ENCODE measurements at regions not wholly inside any gene's neighbourhood (a gene's known extent, or its start where the extent isn't known, plus 50 kb on each side); places are given as distances from the start of the nearest gene placed in this dataset.

GRCh38 chr10:10845826-10846503, 171.7 kb upstream of the CELF2 start:
- DNase-seq (ENCODE audit: low read depth in 2 of 3, low spot score in 1 of 3) = no peak

GRCh38 chr10:10846504-10846900, 171.2 kb upstream of the CELF2 start:
- DNase-seq (ENCODE audit: low read depth in 2 of 3, low spot score in 1 of 3) = no peak

GRCh38 chr10:10847387-10847786, 170.3 kb upstream of the CELF2 start:
- DNase-seq (ENCODE audit: low read depth in 2 of 3, low spot score in 1 of 3) = no peak

DNA sequence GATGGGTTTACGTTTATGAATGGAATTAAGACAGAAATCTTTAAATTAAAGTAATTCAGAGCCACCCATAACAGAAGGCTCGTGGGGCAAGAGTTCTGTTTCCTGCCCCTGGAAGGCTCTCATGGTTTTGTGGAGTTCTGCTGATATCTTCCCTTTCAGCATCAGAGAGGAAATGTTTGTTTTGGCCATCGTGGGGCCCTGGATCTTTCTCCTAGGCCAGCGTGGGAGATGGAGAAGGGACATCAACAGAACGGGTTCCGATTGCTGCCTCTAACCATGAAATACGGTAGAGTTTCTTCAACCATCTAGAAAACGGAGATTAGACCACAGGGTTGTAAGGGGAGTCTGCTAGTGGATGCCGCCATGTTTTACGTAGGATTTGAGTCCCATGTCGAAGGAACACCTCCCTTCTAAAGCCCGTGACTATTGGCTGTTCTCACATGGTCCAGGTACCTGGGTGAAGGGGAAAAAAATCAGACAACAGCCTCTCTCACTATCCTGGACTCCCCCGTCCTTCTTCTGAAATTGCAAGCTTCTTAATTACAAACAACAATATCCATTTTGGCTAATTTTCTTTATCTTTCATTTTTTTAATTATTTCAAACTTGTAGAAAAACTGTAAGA, 169.1 kb upstream of the CELF2 start:
- no peak for DNase-seq (ENCODE audit: low read depth in 2 of 3, low spot score in 1 of 3)

GRCh38 chr10:10849306-10849705, 168.4 kb upstream of the CELF2 start:
- DNase-seq (ENCODE audit: low read depth in 2 of 3, low spot score in 1 of 3) = no peak

DNA sequence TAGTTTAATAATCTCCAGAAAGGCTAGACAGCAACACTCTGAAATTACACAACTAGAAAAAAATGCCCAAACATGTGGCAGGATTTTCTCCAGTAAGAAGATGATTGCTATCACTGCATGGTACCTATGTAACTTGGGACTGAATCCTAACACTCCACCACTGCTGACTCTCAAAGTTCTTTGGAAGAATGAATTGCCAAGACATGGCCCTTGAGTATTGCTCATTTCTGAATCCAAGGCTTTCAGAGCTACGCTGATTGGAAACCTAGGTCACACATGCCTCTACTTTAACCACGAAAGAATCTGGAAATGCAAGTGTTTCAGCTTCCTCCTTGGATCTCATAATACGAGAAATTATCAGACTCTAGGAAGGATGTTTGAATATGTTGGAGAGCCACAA, 167.5 kb upstream of the CELF2 start:
- no peak for DNase-seq (ENCODE audit: low read depth in 2 of 3, low spot score in 1 of 3)

DNA sequence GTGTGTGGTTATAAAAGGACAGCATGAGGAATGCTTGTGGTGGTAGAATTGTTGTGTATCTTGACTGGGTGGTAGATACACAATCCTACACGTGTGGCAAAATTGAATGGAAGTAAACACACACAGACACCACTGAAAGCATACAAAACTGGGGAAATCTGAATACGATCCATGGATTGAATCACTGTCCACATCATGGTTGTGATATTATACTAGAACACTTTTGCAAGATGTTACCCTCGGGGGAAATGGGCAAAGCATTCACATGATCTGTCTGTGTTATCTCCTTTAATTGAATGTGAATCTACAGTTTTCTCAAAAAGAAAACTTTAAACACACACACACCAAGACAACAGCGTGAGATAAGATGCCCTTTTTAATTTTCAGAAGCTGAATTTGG, 165.2 kb upstream of the CELF2 start:
- DNase-seq (ENCODE audit: low read depth in 2 of 3, low spot score in 1 of 3) = no peak

DNA sequence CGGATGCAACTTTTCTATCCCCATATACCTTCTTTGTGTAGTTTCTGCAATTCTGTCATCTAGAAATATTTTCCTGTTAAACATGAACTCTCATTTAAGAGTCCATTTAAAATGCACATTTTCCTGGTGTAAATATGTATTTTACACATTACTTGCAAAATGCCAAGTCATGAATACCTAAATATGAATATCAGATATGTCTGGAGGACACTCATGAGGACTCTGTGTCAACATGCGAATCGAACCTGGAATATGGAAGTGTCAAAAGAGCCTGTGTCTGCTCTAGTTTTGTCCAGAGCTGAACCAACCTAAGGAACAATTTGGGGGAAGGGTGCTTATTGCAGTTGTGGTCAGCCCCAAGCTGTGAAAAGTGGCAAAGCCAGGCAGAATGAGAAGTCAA, 163.7 kb upstream of the CELF2 start:
- no peak for DNase-seq (ENCODE audit: low read depth in 2 of 3, low spot score in 1 of 3)

DNA sequence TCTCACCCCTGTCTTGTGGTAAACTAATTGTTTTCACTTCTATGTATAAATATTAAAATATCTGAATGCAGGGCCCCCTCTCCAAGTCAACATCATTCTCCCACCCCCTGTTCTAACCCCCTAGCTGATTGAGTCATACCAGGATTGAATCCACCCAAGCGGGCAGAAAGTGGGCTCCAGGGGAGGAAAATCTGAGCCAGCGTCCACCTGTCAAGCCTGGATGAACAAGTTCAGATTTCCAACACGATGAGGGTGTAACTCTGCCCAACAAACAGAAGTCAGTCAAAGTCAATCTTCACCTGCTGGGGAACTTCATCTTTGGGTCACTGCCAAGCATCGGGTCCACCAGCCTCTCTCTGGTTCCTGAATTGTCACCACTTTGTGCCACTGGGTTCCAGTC, 162.9 kb upstream of the CELF2 start:
- no peak for DNase-seq (ENCODE audit: low read depth in 2 of 3, low spot score in 1 of 3)

- DNase-seq (ENCODE audit: low read depth in 2 of 3, low spot score in 1 of 3) = no peak
Observed at GRCh38 chr10:10855151-10855581, 162.5 kb upstream of the CELF2 start.

GRCh38 chr10:10860455-10860976, 157.2 kb upstream of the CELF2 start:
- no peak for DNase-seq (ENCODE audit: low read depth in 2 of 3, low spot score in 1 of 3)

DNA sequence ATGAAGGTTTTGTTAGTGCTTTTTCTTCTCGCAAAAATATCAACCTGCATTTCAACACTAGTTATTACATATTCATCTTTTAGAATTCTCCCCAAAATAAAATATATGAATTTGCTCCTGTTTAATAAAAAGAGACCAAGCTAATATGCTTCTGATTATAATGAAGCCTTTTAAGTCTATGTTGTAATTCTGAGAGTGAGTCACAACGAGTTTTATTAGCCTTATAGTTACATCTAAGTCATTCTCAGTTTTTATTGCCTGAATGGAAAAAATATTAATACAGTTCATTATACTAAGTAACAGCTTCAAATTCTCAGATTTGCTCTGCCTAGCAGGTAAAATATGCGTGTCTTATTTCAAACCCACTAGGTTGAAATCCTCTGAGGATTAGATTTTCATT, 152.4 kb upstream of the CELF2 start:
- no peak for DNase-seq (ENCODE audit: low read depth in 2 of 3, low spot score in 1 of 3)

- DNase-seq (ENCODE audit: low read depth in 2 of 3, low spot score in 1 of 3) = no peak
Observed at GRCh38 chr10:10865913-10866312, 151.8 kb upstream of the CELF2 start.

DNA sequence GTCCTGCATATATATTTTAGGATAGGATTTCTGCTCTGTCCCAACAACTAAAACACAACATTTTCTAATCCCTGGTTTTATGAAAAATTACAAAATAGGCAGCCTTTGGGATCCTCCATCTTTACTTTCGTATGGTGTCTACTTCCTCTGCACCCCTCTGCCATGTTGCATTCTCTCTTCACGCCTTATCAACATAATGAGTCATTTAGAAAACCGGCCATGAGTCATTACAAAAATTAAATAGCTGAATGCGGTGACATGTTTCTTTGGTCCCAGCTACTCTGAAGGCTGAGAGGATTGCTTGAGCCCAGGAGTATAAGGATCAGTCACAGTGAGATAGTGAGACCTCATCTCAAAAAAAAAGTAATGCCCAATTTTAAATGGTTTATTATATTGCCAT, 148.1 kb upstream of the CELF2 start:
- DNase-seq (ENCODE audit: low read depth in 2 of 3, low spot score in 1 of 3) = no peak

DNA sequence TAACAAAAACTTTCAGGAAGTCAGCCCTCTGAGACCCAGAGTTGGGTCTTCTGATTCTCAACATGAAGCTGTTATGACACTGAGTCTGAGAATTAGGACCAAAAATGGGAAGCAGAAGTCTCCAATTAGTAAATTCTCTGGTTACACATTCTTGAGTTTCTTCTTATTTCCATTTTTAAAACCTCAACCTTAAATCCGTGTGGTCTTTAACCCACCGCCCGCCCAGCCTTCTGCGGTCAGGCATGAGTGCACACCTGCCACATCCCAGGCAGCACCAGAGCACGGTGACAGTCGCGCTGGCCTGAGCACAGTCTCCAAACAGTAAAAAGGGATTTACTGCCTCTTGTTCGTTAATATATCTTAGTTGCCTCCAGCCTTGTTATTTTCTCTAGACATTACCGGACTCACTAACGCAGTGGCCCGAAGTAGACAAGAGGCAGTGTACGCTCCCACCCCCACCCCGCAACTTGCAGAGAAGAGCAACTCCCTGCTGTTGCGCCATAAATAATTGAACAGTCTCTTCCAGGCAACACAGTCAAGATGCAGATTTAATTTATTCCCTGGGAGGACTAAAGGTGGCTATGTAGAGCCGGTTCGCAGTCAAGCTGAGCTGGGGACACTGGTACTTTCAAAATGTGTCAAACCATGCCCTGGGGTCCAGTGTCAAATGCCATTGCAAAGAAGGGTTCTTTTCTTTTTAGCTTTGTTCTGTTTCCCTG, 147.0 kb upstream of the CELF2 start:
- no peak for DNase-seq (ENCODE audit: low read depth in 2 of 3, low spot score in 1 of 3)

DNA sequence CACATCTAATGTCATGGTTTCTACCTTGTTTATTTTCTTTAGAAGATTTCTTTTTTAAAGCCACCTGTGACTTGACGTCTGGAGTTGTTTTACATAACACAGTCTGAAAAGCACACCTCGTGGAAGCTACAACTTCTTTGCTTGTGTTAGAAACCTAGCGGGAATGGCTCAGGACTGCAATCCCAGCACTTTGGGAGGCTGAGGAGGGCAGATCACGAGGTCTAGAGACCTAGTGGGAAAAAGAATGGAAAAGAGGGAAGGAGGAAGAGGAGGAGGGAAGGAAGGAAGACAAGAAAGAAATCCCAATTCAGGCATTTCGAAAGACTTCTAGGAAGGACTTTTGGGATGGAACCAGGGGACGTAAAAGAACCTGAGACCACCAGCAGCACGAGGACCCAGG, 146.3 kb upstream of the CELF2 start:
- no peak for DNase-seq (ENCODE audit: low read depth in 2 of 3, low spot score in 1 of 3)

GRCh38 chr10:10872035-10872673, 145.5 kb upstream of the CELF2 start:
- DNase-seq (ENCODE audit: low read depth in 2 of 3, low spot score in 1 of 3) = no peak

DNA sequence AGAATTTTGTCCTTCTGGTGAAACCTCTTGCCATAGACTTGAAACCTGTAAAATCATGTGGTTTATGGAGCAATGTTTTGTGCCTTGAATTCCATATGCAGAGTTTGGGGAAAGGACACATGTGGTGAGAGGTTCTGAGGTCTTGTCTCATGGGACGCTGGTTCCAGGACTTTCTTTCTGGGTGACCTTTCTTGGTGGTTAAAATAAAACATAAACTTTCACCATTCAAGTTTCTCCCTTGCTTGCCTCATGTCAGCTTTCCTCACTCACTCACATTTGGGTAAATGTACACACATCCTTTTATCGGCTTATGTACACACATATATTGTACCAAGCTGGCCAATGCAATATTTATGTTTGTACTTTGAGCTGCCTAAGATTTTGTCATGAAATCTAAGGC, 144.9 kb upstream of the CELF2 start:
- DNase-seq (ENCODE audit: low read depth in 2 of 3, low spot score in 1 of 3) = no peak

DNA sequence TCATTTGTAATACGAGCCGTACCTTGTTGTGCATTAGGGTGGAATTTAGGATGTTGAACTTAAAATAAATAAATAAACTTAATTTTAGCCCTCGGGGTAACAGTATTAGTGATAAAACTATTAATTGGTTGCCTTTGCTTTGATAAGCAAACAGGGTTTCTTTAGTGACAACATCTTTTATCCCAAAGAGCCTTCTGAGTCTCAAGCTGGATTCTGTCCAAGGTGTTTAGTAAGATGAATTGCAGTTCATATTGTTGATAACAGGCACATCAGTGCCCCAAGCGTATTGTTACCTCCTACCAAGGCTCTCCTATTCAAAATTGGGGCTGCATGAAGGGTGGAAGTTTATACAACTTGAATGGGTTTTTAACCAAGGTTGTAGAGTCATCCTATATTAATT, 144.4 kb upstream of the CELF2 start:
- DNase-seq (ENCODE audit: low read depth in 2 of 3, low spot score in 1 of 3) = no peak

DNA sequence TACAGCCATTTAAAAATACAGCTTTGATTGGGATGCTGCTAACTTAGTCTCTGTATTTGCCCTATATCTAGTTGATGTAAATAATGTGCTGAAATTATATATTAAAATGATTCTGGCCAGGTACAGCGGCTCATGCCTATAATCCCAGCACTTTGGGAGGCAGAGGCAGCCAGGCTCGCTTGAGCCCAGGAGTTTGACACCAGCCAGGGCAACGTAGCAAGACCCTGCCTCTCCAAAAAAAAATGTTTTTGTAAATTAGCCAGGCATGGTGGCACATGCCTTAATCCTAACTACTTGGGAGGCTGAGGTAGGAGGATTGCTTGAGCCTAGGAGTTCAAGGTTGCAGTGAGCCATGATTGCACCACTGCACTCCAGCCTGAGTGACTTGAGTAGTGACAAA, 143.8 kb upstream of the CELF2 start:
- no peak for DNase-seq (ENCODE audit: low read depth in 2 of 3, low spot score in 1 of 3)

DNA sequence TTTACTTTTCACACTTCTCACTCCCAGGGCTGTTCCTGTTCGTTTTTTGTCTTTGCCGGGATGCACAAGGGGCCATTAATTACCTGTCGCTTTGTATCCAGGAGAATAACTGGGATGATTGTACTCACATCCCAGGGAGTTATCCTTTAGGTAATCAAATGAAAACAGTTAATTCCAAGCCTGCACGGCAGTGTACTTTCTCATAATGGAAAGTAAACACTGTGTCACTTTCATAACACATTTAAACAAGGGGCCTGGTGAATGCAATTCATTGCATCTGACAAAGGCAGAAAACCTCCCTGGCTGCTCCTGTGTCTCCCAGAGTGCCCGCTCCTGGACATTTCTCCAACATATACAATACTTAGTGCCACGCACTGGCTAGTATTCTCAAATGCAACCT, 138.7 kb upstream of the CELF2 start:
- no peak for DNase-seq (ENCODE audit: low read depth in 2 of 3, low spot score in 1 of 3)

Measured in stimulated activated CD4-positive, alpha-beta T cell treated with anti-CD3 and anti-CD28 coated beads, Interleukin-12 subunit alpha, Interleukin-12 subunit beta, amount 100 ng/mL, for 48 hours (primary cell).